ENCODE measurements at regions not wholly inside any gene's neighbourhood (a gene's known extent, or its start where the extent isn't known, plus 50 kb on each side); places are given as distances from the start of the nearest gene placed in this dataset.

DNA sequence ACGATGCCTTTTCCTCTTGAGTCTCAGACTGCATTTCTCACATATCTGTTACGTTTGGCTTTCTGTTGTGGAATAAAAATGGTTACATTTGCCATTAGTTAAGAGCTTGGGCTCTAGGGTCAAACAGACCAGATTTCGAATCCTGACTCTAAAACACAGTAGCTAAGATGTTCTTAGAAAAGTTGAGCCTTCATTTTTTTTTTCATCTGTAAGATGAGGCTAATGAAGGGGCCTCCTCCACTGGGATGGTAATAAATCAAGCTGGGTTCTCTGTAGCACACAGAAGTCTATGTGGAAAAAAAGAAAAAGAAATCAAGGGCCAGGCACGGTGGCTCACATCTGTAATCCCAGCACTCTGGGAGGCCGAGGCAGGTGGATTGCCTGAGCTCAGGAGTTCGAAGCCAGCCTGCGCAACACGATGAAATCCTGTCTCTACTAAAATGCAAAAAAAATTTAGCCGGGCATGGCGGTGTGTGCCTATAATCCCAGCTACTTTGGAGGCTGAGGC, 49.9 kb upstream of the CAPRIN1 start:
- intact Hi-C loops (cut with micrococcal nuclease; ENCODE audit: unreplicated experiment): no loop called here
- peaks cover 4% of the 10 kb centered on the region for H3K27me3 Mint-ChIP-seq (ENCODE audit: insufficient read depth, unreplicated experiment)
- BruUV-seq (replicated peaks): no TSS peak
- H3K4me3 ChIP-seq (ENCODE audit: low read depth, low read length): no peak overlapping the region
- H3K36me3 ChIP-seq (ENCODE audit: control insufficient read depth, insufficient read depth, low read length): no peaks in the 10 kb centered on the region
- TF ChIP-seq, protein P1, sequence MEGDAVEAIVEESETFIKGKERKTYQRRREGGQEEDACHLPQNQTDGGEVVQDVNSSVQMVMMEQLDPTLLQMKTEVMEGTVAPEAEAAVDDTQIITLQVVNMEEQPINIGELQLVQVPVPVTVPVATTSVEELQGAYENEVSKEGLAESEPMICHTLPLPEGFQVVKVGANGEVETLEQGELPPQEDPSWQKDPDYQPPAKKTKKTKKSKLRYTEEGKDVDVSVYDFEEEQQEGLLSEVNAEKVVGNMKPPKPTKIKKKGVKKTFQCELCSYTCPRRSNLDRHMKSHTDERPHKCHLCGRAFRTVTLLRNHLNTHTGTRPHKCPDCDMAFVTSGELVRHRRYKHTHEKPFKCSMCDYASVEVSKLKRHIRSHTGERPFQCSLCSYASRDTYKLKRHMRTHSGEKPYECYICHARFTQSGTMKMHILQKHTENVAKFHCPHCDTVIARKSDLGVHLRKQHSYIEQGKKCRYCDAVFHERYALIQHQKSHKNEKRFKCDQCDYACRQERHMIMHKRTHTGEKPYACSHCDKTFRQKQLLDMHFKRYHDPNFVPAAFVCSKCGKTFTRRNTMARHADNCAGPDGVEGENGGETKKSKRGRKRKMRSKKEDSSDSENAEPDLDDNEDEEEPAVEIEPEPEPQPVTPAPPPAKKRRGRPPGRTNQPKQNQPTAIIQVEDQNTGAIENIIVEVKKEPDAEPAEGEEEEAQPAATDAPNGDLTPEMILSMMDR (IDR thresholded peaks at IDR 0.05; ENCODE audit: insufficient read depth in 1 of 2, low read depth in 1 of 2, low read length in 1 of 2, severe bottlenecking in 1 of 2, unreplicated experiment in 1 of 2): no peak
- DNase-seq: no peak
- H3K4me1 ChIP-seq: peaks cover 6% of the 10 kb centered on the region; the same call in 1 of the 2 replicates
- peaks cover 13% of the 10 kb centered on the region for H3K4me1 Mint-ChIP-seq (ENCODE audit: low read depth, unreplicated experiment)
- POLR2A ChIA-PET: no interaction called here
- no peaks in the 10 kb centered on the region for H3K9me3 Mint-ChIP-seq (ENCODE audit: unreplicated experiment)
- H3K36me3 Mint-ChIP-seq (ENCODE audit: insufficient read depth, unreplicated experiment): no peaks in the 10 kb centered on the region
- CTCF ChIA-PET: no interaction called here
- no peak overlapping the region for H3K4me3 Mint-ChIP-seq (ENCODE audit: unreplicated experiment)
- no peak overlapping the region for H3K27ac Mint-ChIP-seq (ENCODE audit: unreplicated experiment)
- H3K27me3 ChIP-seq (replicated peaks; ENCODE audit: control insufficient read depth, insufficient read depth, low read length): no peaks in the 10 kb centered on the region
- no peaks in the 10 kb centered on the region for H3K9me3 ChIP-seq

DNA sequence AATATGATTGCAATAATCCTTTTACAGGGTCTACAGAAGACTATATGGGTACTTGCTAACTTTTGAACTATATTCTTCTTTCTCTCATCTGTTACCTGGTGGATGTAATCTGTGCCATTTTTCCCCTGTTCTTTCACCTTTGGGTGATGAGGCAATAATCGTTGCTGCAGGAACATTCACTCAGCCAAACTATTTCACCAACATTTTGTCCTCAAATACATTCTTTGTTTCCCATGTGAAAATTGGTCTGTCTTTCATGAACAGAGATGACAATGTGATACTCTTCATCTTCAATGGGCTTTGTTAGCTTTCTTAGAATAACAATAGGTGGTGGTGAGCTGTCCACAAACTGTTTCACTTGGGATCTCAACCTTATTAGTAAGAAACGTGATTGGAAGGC, 52.1 kb upstream of the CAPRIN1 start:
- Mint-ChIP-seq H3K9me3 (ENCODE audit: unreplicated experiment) (no peaks in the 10 kb centered on the region), H3K4me3 (ENCODE audit: unreplicated experiment) (no peak overlapping the region), H3K27ac (ENCODE audit: unreplicated experiment) (no peak overlapping the region), H3K27me3 (ENCODE audit: insufficient read depth, unreplicated experiment) (peaks cover 4% of the 10 kb centered on the region), H3K36me3 (ENCODE audit: insufficient read depth, unreplicated experiment) (no peaks in the 10 kb centered on the region), H3K4me1 (ENCODE audit: low read depth, unreplicated experiment) (peaks cover 13% of the 10 kb centered on the region)
- H3K36me3 ChIP-seq (ENCODE audit: control insufficient read depth, insufficient read depth, low read length): no peaks in the 10 kb centered on the region
- no peaks in the 10 kb centered on the region for H3K27me3 ChIP-seq (replicated peaks; ENCODE audit: control insufficient read depth, insufficient read depth, low read length)
- no TSS peak for BruUV-seq (replicated peaks)
- ChIA-PET POLR2A (no interaction called here), CTCF (no interaction called here)
- H3K9me3 ChIP-seq: no peaks in the 10 kb centered on the region
- intact Hi-C loops (cut with micrococcal nuclease; ENCODE audit: unreplicated experiment): loop anchor here (5.0 kb wide), 2 partner anchors 73 to 173 kb away; no protein-coding TSS in a partner anchor
- TF ChIP-seq, protein P1 (IDR thresholded peaks at IDR 0.05; ENCODE audit: insufficient read depth in 1 of 2, low read depth in 1 of 2, low read length in 1 of 2, severe bottlenecking in 1 of 2, unreplicated experiment in 1 of 2): no peak
- DNase-seq: no peak
- peaks cover 3% of the 10 kb centered on the region; the same call in 1 of the 2 replicates for H3K4me1 ChIP-seq
- no peak overlapping the region for H3K4me3 ChIP-seq (ENCODE audit: low read depth, low read length)

DNA sequence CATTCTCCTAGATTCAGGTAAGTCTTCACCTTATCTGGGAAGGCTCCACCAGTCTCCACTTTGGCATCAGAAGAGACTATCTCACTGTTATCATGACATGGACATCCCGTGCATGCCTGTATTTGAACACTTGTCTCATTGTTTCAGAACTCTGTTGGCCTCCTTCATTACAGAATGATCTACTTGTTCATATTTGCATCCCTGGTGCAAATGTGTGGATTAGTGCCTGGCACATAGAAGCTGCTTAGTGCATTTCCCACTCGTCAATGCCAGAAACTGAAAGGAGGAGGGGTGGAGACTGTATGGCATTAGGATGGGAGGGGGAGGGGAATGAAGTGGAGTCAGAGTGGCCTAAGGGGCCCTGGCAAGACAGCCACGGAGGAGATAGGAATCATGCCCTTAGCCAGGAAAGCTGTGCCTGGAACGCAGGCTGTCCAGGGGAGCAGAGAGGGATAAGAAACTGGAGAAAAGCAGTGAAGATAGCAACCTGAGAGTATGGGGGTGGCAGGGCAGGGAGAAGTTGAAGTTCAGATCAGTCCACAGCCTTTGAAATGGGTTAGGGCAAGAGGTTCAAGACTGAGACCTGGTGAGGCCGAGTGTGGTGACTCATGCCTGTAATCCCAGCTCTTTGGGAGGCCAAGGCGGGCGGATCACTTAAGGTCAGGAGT, 53.8 kb upstream of the CAPRIN1 start:
- H3K27ac Mint-ChIP-seq (ENCODE audit: unreplicated experiment): no peak overlapping the region
- H3K4me1 Mint-ChIP-seq (ENCODE audit: low read depth, unreplicated experiment): peaks cover 13% of the 10 kb centered on the region
- ChIA-PET CTCF (interaction anchor here (1.0 to 1.4 kb wide), 2 partner anchors 10 to 107 kb away, joined by 4 to 7 read pairs; partner anchors contain the start of gene NAT10), POLR2A (no interaction called here)
- peak overlapping the region; percentile 20; the same call in 1 of the 2 replicates for H3K4me3 ChIP-seq (ENCODE audit: low read depth, low read length)
- no peak for DNase-seq
- H3K4me3 Mint-ChIP-seq (ENCODE audit: unreplicated experiment): peak overlapping the region; percentile 63
- H3K4me1 ChIP-seq: no peaks in the 10 kb centered on the region; the same call in 1 of the 2 replicates
- H3K9me3 Mint-ChIP-seq (ENCODE audit: unreplicated experiment): no peaks in the 10 kb centered on the region
- H3K27me3 Mint-ChIP-seq (ENCODE audit: insufficient read depth, unreplicated experiment): peaks cover 4% of the 10 kb centered on the region
- H3K27me3 ChIP-seq (replicated peaks; ENCODE audit: control insufficient read depth, insufficient read depth, low read length): no peaks in the 10 kb centered on the region
- intact Hi-C loops (cut with micrococcal nuclease; ENCODE audit: unreplicated experiment): loop anchor here (1.0 to 5.0 kb wide), 5 partner anchors 54 to 362 kb away; partner anchors contain the start of genes CAPRIN1 and NAT10
- no peaks in the 10 kb centered on the region for H3K36me3 Mint-ChIP-seq (ENCODE audit: insufficient read depth, unreplicated experiment)
- TF ChIP-seq, protein P1 (IDR thresholded peaks at IDR 0.05; ENCODE audit: insufficient read depth in 1 of 2, low read depth in 1 of 2, low read length in 1 of 2, severe bottlenecking in 1 of 2, unreplicated experiment in 1 of 2): no peak
- H3K9me3 ChIP-seq: no peaks in the 10 kb centered on the region
- no peaks in the 10 kb centered on the region for H3K36me3 ChIP-seq (ENCODE audit: control insufficient read depth, insufficient read depth, low read length)
- no TSS peak for BruUV-seq (replicated peaks)
